ENCODE measurements at regions not wholly inside any gene's neighbourhood (a gene's known extent, or its start where the extent isn't known, plus 50 kb on each side); places are given as distances from the start of the nearest gene placed in this dataset.

- FAIRE-seq = no peak
- no peak overlapping the region for H3K4me2 ChIP-seq (ENCODE audit: control insufficient read depth, extremely low read depth, insufficient read depth, low read depth, low read length)
- dilution Hi-C loops (cut with MboI; ENCODE audit: extremely low pct_ligation_motif_present, low sequenced_read_pairs) = no loop called here
These were observed 141.5 kb downstream of the CAND1 start for GRCh38 chr12:67410667-67411067.

GRCh38 chr12:67411562-67411961, 142.4 kb downstream of the CAND1 start:
- Histone ChIP-seq H3K27ac (ENCODE audit: control insufficient read depth, insufficient read depth, low read length) (no peak overlapping the region), H3K4me2 (ENCODE audit: control insufficient read depth, extremely low read depth, insufficient read depth, low read depth, low read length) (no peak overlapping the region), H3K27me3 (ENCODE audit: control insufficient read depth, extremely low read depth, insufficient read depth, low read length) (no peaks in the 10 kb centered on the region), H3K9ac (ENCODE audit: control insufficient read depth, extremely low read depth, insufficient read depth, low read length) (no peak overlapping the region), H2AFZ (ENCODE audit: control insufficient read depth, low read length) (no peak overlapping the region), H3K9me1 (ENCODE audit: control insufficient read depth, extremely low read depth, insufficient read depth, low read length) (no peaks in the 10 kb centered on the region), H3K4me3 (ENCODE audit: control insufficient read depth in 2 of 3, extremely low read depth in 1 of 3, insufficient read depth in 2 of 3, low read depth in 1 of 3, low read length in 3 of 3) (no peak overlapping the region), H4K20me1 (ENCODE audit: control insufficient read depth, extremely low read depth, insufficient read depth, low read length) (no peaks in the 10 kb centered on the region), H3K4me1 (ENCODE audit: control insufficient read depth, extremely low read depth, insufficient read depth, low read length) (peaks cover 13% of the 10 kb centered on the region), H3K36me3 (ENCODE audit: control insufficient read depth in 2 of 2, extremely low read depth in 1 of 2, insufficient read depth in 2 of 2, low read length in 2 of 2) (no peaks in the 10 kb centered on the region), H3K79me2 (ENCODE audit: control insufficient read depth, insufficient read depth, low read length) (no peaks in the 10 kb centered on the region), H3K9me3 (ENCODE audit: control insufficient read depth, low read depth, low read length) (no peaks in the 10 kb centered on the region)
- no peak for TF ChIP-seq CTCF (optimal IDR thresholded peaks at IDR 0.05 in 1 of 3, IDR thresholded peaks at IDR 0.05 in 1 of 3, conservative IDR thresholded peaks at IDR 0.05 in 1 of 3; ENCODE audit: extremely low read depth in 1 of 3, insufficient read depth in 2 of 3, low read length in 3 of 3)
- no peak for TF ChIP-seq EZH2 (IDR thresholded peaks at IDR 0.05; ENCODE audit: low read length)
- no peak for FAIRE-seq
- dilution Hi-C loops (cut with MboI; ENCODE audit: extremely low pct_ligation_motif_present, low sequenced_read_pairs) = no loop called here
- no peak for DNase-seq (ENCODE audit: low read depth, low spot score)

More at GRCh38 chr12:67410667-67411067, 141.5 kb downstream of the CAND1 start:
- H3K79me2 ChIP-seq (ENCODE audit: control insufficient read depth, insufficient read depth, low read length) = no peaks in the 10 kb centered on the region
- H3K4me1 ChIP-seq (ENCODE audit: control insufficient read depth, extremely low read depth, insufficient read depth, low read length) = peaks cover 13% of the 10 kb centered on the region
- H3K4me3 ChIP-seq (ENCODE audit: control insufficient read depth in 2 of 3, extremely low read depth in 1 of 3, insufficient read depth in 2 of 3, low read depth in 1 of 3, low read length in 3 of 3) = no peak overlapping the region
- H3K9me1 ChIP-seq (ENCODE audit: control insufficient read depth, extremely low read depth, insufficient read depth, low read length) = no peaks in the 10 kb centered on the region
- no peaks in the 10 kb centered on the region for H3K36me3 ChIP-seq (ENCODE audit: control insufficient read depth in 2 of 2, extremely low read depth in 1 of 2, insufficient read depth in 2 of 2, low read length in 2 of 2)
- H3K27me3 ChIP-seq (ENCODE audit: control insufficient read depth, extremely low read depth, insufficient read depth, low read length) = no peaks in the 10 kb centered on the region
- TF ChIP-seq CTCF (optimal IDR thresholded peaks at IDR 0.05 in 1 of 3, IDR thresholded peaks at IDR 0.05 in 1 of 3, conservative IDR thresholded peaks at IDR 0.05 in 1 of 3; ENCODE audit: extremely low read depth in 1 of 3, insufficient read depth in 2 of 3, low read length in 3 of 3) = no peak
- no peak for TF ChIP-seq EZH2 (IDR thresholded peaks at IDR 0.05; ENCODE audit: low read length)
- no peak overlapping the region for H2AFZ ChIP-seq (ENCODE audit: control insufficient read depth, low read length)
- no peak overlapping the region for H3K27ac ChIP-seq (ENCODE audit: control insufficient read depth, insufficient read depth, low read length)
- no peak for DNase-seq (ENCODE audit: low read depth, low spot score)
- H3K9me3 ChIP-seq (ENCODE audit: control insufficient read depth, low read depth, low read length) = no peaks in the 10 kb centered on the region
- no peaks in the 10 kb centered on the region for H4K20me1 ChIP-seq (ENCODE audit: control insufficient read depth, extremely low read depth, insufficient read depth, low read length)
- no peak overlapping the region for H3K9ac ChIP-seq (ENCODE audit: control insufficient read depth, extremely low read depth, insufficient read depth, low read length)

All from keratinocyte (primary cell).